ENCODE measurements at regions not wholly inside any gene's neighbourhood (a gene's known extent, or its start where the extent isn't known, plus 50 kb on each side); places are given as distances from the start of the nearest gene placed in this dataset.

- H3K27ac ChIP-seq (ENCODE audit: low read depth, low read length, poor library complexity, severe bottlenecking): no peak overlapping the region
- no peaks in the 10 kb centered on the region for H3K79me2 ChIP-seq (ENCODE audit: insufficient read depth, low read length)
- no peak overlapping the region for H2AFZ ChIP-seq (ENCODE audit: low read length)
- H3K36me3 ChIP-seq (ENCODE audit: insufficient read depth, low read length): no peaks in the 10 kb centered on the region
- H3K9me3 ChIP-seq (ENCODE audit: low read length): no peaks in the 10 kb centered on the region
- no peak overlapping the region for H3K4me3 ChIP-seq (ENCODE audit: low read depth, low read length, poor library complexity, severe bottlenecking)
- no peak for TF ChIP-seq CTCF (IDR thresholded peaks at IDR 0.05; ENCODE audit: low read length)
- TF ChIP-seq EZH2 (IDR thresholded peaks at IDR 0.05; ENCODE audit: borderline replicate concordance, low read length): no peak
- H3K4me1 ChIP-seq (ENCODE audit: insufficient read depth, low read length, severe bottlenecking): no peaks in the 10 kb centered on the region
- no peaks in the 10 kb centered on the region for H4K20me1 ChIP-seq (ENCODE audit: insufficient read depth, low read length)
- no peaks in the 10 kb centered on the region for H3K9me2 ChIP-seq (ENCODE audit: low read depth, low read length)
- no peaks in the 10 kb centered on the region for H3K27me3 ChIP-seq (ENCODE audit: insufficient read depth, low read length)
- H3K9ac ChIP-seq (ENCODE audit: low read length): no peak overlapping the region
- H3K4me2 ChIP-seq (ENCODE audit: low read length): no peak overlapping the region
- no peaks in the 10 kb centered on the region for H3F3A ChIP-seq (ENCODE audit: insufficient read depth, low read length)
Measured at GRCh38 chr9:90022474-90022873, 417.7 kb downstream of the GADD45G start.

- Histone ChIP-seq H3K9me2 (ENCODE audit: low read depth, low read length) (no peaks in the 10 kb centered on the region), H3K9ac (ENCODE audit: low read length) (no peak overlapping the region), H3K79me2 (ENCODE audit: insufficient read depth, low read length) (no peaks in the 10 kb centered on the region), H3K36me3 (ENCODE audit: insufficient read depth, low read length) (no peaks in the 10 kb centered on the region), H3K4me3 (ENCODE audit: low read depth, low read length, poor library complexity, severe bottlenecking) (no peak overlapping the region), H4K20me1 (ENCODE audit: insufficient read depth, low read length) (no peaks in the 10 kb centered on the region), H3K4me1 (ENCODE audit: insufficient read depth, low read length, severe bottlenecking) (no peaks in the 10 kb centered on the region), H3F3A (ENCODE audit: insufficient read depth, low read length) (no peaks in the 10 kb centered on the region), H3K4me2 (ENCODE audit: low read length) (no peak overlapping the region), H2AFZ (ENCODE audit: low read length) (no peak overlapping the region), H3K27ac (ENCODE audit: low read depth, low read length, poor library complexity, severe bottlenecking) (no peak overlapping the region), H3K9me3 (ENCODE audit: low read length) (no peaks in the 10 kb centered on the region), H3K27me3 (ENCODE audit: insufficient read depth, low read length) (no peaks in the 10 kb centered on the region)
- TF ChIP-seq EZH2 (IDR thresholded peaks at IDR 0.05; ENCODE audit: borderline replicate concordance, low read length) (no peak), CTCF (IDR thresholded peaks at IDR 0.05; ENCODE audit: low read length) (no peak)
Measured at GRCh38 chr9:90023861-90024260, 419.0 kb downstream of the GADD45G start.

- no peaks in the 10 kb centered on the region for H3K27me3 ChIP-seq (ENCODE audit: insufficient read depth, low read length)
- no peak overlapping the region for H2AFZ ChIP-seq (ENCODE audit: low read length)
- H3K27ac ChIP-seq (ENCODE audit: low read depth, low read length, poor library complexity, severe bottlenecking): no peak overlapping the region
- TF ChIP-seq CTCF (IDR thresholded peaks at IDR 0.05; ENCODE audit: low read length) (no peak), EZH2 (IDR thresholded peaks at IDR 0.05; ENCODE audit: borderline replicate concordance, low read length) (no peak)
- no peaks in the 10 kb centered on the region for H3K36me3 ChIP-seq (ENCODE audit: insufficient read depth, low read length)
- no peaks in the 10 kb centered on the region for H4K20me1 ChIP-seq (ENCODE audit: insufficient read depth, low read length)
- no peaks in the 10 kb centered on the region for H3K9me2 ChIP-seq (ENCODE audit: low read depth, low read length)
- no peaks in the 10 kb centered on the region for H3F3A ChIP-seq (ENCODE audit: insufficient read depth, low read length)
- H3K4me3 ChIP-seq (ENCODE audit: low read depth, low read length, poor library complexity, severe bottlenecking): no peak overlapping the region
- no peak overlapping the region for H3K9ac ChIP-seq (ENCODE audit: low read length)
- no peaks in the 10 kb centered on the region for H3K4me1 ChIP-seq (ENCODE audit: insufficient read depth, low read length, severe bottlenecking)
- no peaks in the 10 kb centered on the region for H3K9me3 ChIP-seq (ENCODE audit: low read length)
- H3K79me2 ChIP-seq (ENCODE audit: insufficient read depth, low read length): no peaks in the 10 kb centered on the region
- no peak overlapping the region for H3K4me2 ChIP-seq (ENCODE audit: low read length)
Measured at GRCh38 chr9:90024409-90024808, 419.6 kb downstream of the GADD45G start.

Measured in OCI-LY1 (cell line).